ENCODE measurements at regions not wholly inside any gene's neighbourhood (a gene's known extent, or its start where the extent isn't known, plus 50 kb on each side); places are given as distances from the start of the nearest gene placed in this dataset.

- no peak for TF ChIP-seq CTCF (IDR thresholded peaks at IDR 0.05)
- intact Hi-C loops (cut with micrococcal nuclease) = no loop called here
- peaks cover 1 to 3% (median 2%) of the 10 kb centered on the region in 3 donors for H3K27me3 Mint-ChIP-seq (ENCODE audit: low read depth in 3 of 3)
- no peak overlapping the region for H3K4me3 ChIP-seq (replicated peaks in 1 of 3; ENCODE audit: low read depth in 2 of 3, low read length in 3 of 3)
- 100% methylated on average over 2 of the region's 5 CpGs for WGBS (ENCODE audit: insufficient coverage)
- H3K27ac ChIP-seq (ENCODE audit: low read depth in 1 of 2, low read length in 2 of 2) = no peak overlapping the region
- H3K36me3 Mint-ChIP-seq = no peaks in the 10 kb centered on the region
- H3K36me3 ChIP-seq (replicated peaks in 1 of 2; ENCODE audit: control insufficient read depth in 1 of 2, insufficient read depth in 2 of 2, low read length in 2 of 2) = no peaks in the 10 kb centered on the region
- no peak overlapping the region for H2AFZ ChIP-seq (ENCODE audit: insufficient read depth, low read depth, low read length, poor library complexity, severe bottlenecking)
- H3K4me1 ChIP-seq (ENCODE audit: control insufficient read depth in 1 of 2, insufficient read depth in 2 of 2, low read length in 2 of 2) = peaks cover 11 to 13% of the 10 kb centered on the region in 2 donors
- no peak overlapping the region for H3K9ac ChIP-seq (ENCODE audit: insufficient read depth, low read length, poor library complexity, severe bottlenecking)
- H3K9me3 ChIP-seq (replicated peaks in 1 of 2; ENCODE audit: control insufficient read depth in 1 of 2, insufficient read depth in 1 of 2, low read length in 2 of 2) = no peaks in the 10 kb centered on the region
- H4K20me1 ChIP-seq (ENCODE audit: insufficient read depth, low read length) = no peaks in the 10 kb centered on the region
- DNase-seq = no peak
- no peak overlapping the region for H3K27ac Mint-ChIP-seq
- H3K4me3 Mint-ChIP-seq = no peak overlapping the region
- H3K4me1 Mint-ChIP-seq = peaks cover 22% of the 10 kb centered on the region
- H3K9me3 Mint-ChIP-seq = peaks cover 0 to 5% (median 2%) of the 10 kb centered on the region in 7 donors
- H3K27me3 ChIP-seq (ENCODE audit: control insufficient read depth in 2 of 2, insufficient read depth in 2 of 2, low read length in 2 of 2) = no peaks in the 10 kb centered on the region
- H3K4me2 ChIP-seq (replicated peaks; ENCODE audit: extremely low read depth, low read length, poor library complexity, severe bottlenecking) = no peak overlapping the region
- H3K79me2 ChIP-seq (ENCODE audit: insufficient read depth, low read length) = no peaks in the 10 kb centered on the region
Observed at GRCh38 chr5:158470764-158471534, 612.0 kb upstream of the CLINT1 start.

GRCh38 chr5:158468444-158468843 lies 609.5 kb upstream of the CLINT1 start:
- H2AFZ ChIP-seq (ENCODE audit: insufficient read depth, low read depth, low read length, poor library complexity, severe bottlenecking) = no peak overlapping the region
- no peak overlapping the region for H3K4me3 Mint-ChIP-seq
- H3K27ac Mint-ChIP-seq = peak overlapping the region in 1 of 7 donors; percentile 68
- H3K4me1 ChIP-seq (ENCODE audit: control insufficient read depth in 1 of 2, insufficient read depth in 2 of 2, low read length in 2 of 2) = peaks cover 36 to 38% of the 10 kb centered on the region in 2 donors
- H3K9me3 Mint-ChIP-seq = peaks cover 0 to 10% (median 2%) of the 10 kb centered on the region in 7 donors
- no peak for TF ChIP-seq CTCF (IDR thresholded peaks at IDR 0.05)
- peaks cover 45% of the 10 kb centered on the region for H3K4me1 Mint-ChIP-seq
- H3K79me2 ChIP-seq (ENCODE audit: insufficient read depth, low read length) = no peaks in the 10 kb centered on the region
- intact Hi-C loops (cut with micrococcal nuclease) = loop anchor here in 1 of 2 donors (10.0 kb wide), 1 partner anchor 74 kb away; no protein-coding TSS in a partner anchor
- no peak for DNase-seq
- H3K36me3 Mint-ChIP-seq = no peaks in the 10 kb centered on the region
- no peaks in the 10 kb centered on the region for H3K36me3 ChIP-seq (replicated peaks in 1 of 2; ENCODE audit: control insufficient read depth in 1 of 2, insufficient read depth in 2 of 2, low read length in 2 of 2)
- H3K9ac ChIP-seq (ENCODE audit: insufficient read depth, low read length, poor library complexity, severe bottlenecking) = no peak overlapping the region
- no peak overlapping the region for H3K4me2 ChIP-seq (replicated peaks; ENCODE audit: extremely low read depth, low read length, poor library complexity, severe bottlenecking)
- H4K20me1 ChIP-seq (ENCODE audit: insufficient read depth, low read length) = no peaks in the 10 kb centered on the region
- H3K27me3 ChIP-seq (ENCODE audit: control insufficient read depth in 2 of 2, insufficient read depth in 2 of 2, low read length in 2 of 2) = no peaks in the 10 kb centered on the region
- no CpG with 5 or more reads among the region's 2 CpGs for WGBS (ENCODE audit: insufficient coverage)
- H3K9me3 ChIP-seq (replicated peaks in 1 of 2; ENCODE audit: control insufficient read depth in 1 of 2, insufficient read depth in 1 of 2, low read length in 2 of 2) = no peaks in the 10 kb centered on the region
- H3K4me3 ChIP-seq (replicated peaks in 1 of 3; ENCODE audit: low read depth in 2 of 3, low read length in 3 of 3) = no peak overlapping the region
- no peak overlapping the region for H3K27ac ChIP-seq (ENCODE audit: low read depth in 1 of 2, low read length in 2 of 2)
- peaks cover 1 to 3% (median 2%) of the 10 kb centered on the region in 3 donors for H3K27me3 Mint-ChIP-seq (ENCODE audit: low read depth in 3 of 3)
